Neural progenitor cell (in vitro differentiated cells): ENCODE measurements at regions not wholly inside any gene's neighbourhood (a gene's known extent, or its start where the extent isn't known, plus 50 kb on each side); places are given as distances from the start of the nearest gene placed in this dataset.

Source experiments
- DNase-seq: peaks from one replicate; pipeline ENCODE4 v3.0.0-alpha.2; 2016; ENCODE audit warnings: low spot score
- H2AFZ ChIP-seq: fragments of 200-600 bp; sonication (generic); replicated peaks from 2 replicates; pipeline ENCODE4 v1.6.1; 2016; ENCODE audit warnings: antibody characterized with exemption
- H3F3A ChIP-seq: fragments of 200-600 bp; sonication (generic); 2 replicates; pipeline ENCODE4 v1.6.1; 2016; ENCODE audit warnings: antibody characterized with exemption, low read depth
- H3K27ac ChIP-seq: fragments of 200-600 bp; sonication (generic); 2 replicates; pipeline ENCODE4 v1.5.1; 2016; ENCODE audit warnings: mild to moderate bottlenecking
- H3K27me3 ChIP-seq: fragments of 200-600 bp; sonication (generic); 2 replicates; pipeline ENCODE4 v1.6.1; 2016; ENCODE audit warnings: mild to moderate bottlenecking, moderate library complexity
- H3K36me3 ChIP-seq: fragments of 200-600 bp; sonication (generic); 2 replicates; pipeline ENCODE4 v1.5.1; 2016
- H3K4me1 ChIP-seq: fragments of 200-600 bp; sonication (generic); 2 replicates; pipeline ENCODE4 v1.6.1; 2016; ENCODE audit warnings: mixed run types
- H3K4me2 ChIP-seq: fragments of 200-600 bp; sonication (generic); 2 replicates; pipeline ENCODE4 v1.6.1; 2016
- H3K4me3 ChIP-seq: fragments of 200-600 bp; sonication (generic); 2 replicates; pipeline ENCODE4 v1.5.1; 2016
- H3K79me2 ChIP-seq: fragments of 200-600 bp; sonication (generic); 2 replicates; pipeline ENCODE4 v1.6.1; 2016; ENCODE audit warnings: low read depth
- H3K9ac ChIP-seq: fragments of 200-600 bp; sonication (generic); 2 replicates; pipeline ENCODE4 v1.6.1; 2016
- H3K9me3 ChIP-seq: fragments of 200-600 bp; sonication (generic); 2 replicates; pipeline ENCODE4 v1.5.1; 2016; ENCODE audit warnings: low read depth
- H4K20me1 ChIP-seq: fragments of 200-600 bp; sonication (generic); 2 replicates; pipeline ENCODE4 v1.6.1; 2016; ENCODE audit warnings: low read depth
- H3K27ac Mint-ChIP-seq: 3 replicates; pipeline ENCODE4 v1.8.0; 2021; ENCODE audit warnings: mixed read lengths
- H3K27me3 Mint-ChIP-seq: 2 replicates; pipeline ENCODE4 v1.8.0; 2022; ENCODE audit warnings: low read depth, mild to moderate bottlenecking, inconsistent platforms, moderate library complexity, mixed read lengths; ENCODE audit not compliant: insufficient read depth
- H3K36me3 Mint-ChIP-seq: 3 replicates; pipeline ENCODE4 v1.8.0; 2021; ENCODE audit warnings: mixed read lengths
- H3K4me1 Mint-ChIP-seq: 3 replicates; pipeline ENCODE4 v1.8.0; 2021; ENCODE audit warnings: mixed read lengths
- H3K4me3 Mint-ChIP-seq: 3 replicates; pipeline ENCODE4 v1.8.0; 2021; ENCODE audit warnings: mild to moderate bottlenecking, moderate library complexity, mixed read lengths
- H3K9me3 Mint-ChIP-seq: 3 replicates; pipeline ENCODE4 v1.8.0; 2020; ENCODE audit warnings: mixed read lengths
- EZH2 ChIP-seq: fragments of 200-600 bp; sonication (generic); IDR thresholded peaks from 2 replicates; pipeline ENCODE4 v1.6.1; 2017; ENCODE audit warnings: antibody characterized with exemption, mild to moderate bottlenecking, moderate library complexity
- EZH2phosphoT487 ChIP-seq: fragments of 200-600 bp; sonication (generic); IDR thresholded peaks from 2 replicates; pipeline ENCODE4 v1.6.1; 2017; ENCODE audit warnings: antibody characterized with exemption
- TF ChIP-seq, protein P1 (sequence below): fragments of 200-600 bp; sonication (generic); IDR thresholded peaks from 2 replicates; pipeline ENCODE4 v1.5.1; 2017; ENCODE audit warnings: antibody characterized with exemption, mild to moderate bottlenecking

DNA sequence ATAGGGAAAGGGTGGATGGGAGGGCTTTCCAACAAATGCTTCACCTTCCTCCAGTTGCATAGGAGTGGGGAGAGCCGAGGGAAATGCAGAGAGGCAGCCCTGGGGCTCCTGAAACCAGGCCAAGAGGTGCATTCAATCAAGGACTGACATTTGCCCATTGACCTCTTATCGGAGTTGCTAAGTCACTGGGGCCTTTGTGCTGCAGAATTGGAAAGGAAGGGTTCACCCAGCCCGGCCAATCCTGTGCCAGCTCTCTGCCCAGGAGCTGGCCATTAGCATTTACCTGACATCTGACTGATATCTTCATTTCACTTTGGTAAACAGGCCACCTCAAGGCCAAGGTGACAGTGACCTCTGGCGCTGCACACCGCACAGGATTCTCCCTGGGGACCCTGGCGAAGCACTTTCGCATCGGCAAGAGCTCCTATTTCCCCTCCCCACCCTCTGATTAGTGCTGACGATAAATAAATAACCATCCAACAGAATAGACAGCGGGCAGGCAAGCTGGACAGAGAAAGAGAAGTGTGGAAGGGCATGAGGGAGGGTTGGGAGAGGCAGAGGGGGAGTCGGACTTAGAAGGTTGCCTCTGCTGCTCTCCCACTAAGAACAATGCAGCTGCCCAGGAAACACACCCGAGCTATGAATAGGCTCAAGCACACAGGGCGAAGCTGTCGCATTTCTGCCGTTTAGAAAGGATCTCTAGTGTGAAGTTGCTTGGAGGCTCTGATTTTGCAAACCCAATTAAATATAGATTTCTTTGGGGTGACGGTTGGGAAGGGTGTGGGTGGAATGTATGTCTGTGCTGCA lies 57.0 kb upstream of the BOD1 start:
- DNase-seq: peak; percentile 15
- Histone ChIP-seq H3K9me3 (no peaks in the 10 kb centered on the region), H3K27ac (no peak overlapping the region), H3K4me1 (peaks cover 12% of the 10 kb centered on the region), H2AFZ (no peak overlapping the region), H3K9ac (no peak overlapping the region), H3F3A (no peaks in the 10 kb centered on the region), H3K27me3 (no peaks in the 10 kb centered on the region), H3K79me2 (no peaks in the 10 kb centered on the region), H3K4me2 (no peak overlapping the region), H4K20me1 (no peaks in the 10 kb centered on the region), H3K4me3 (no peak overlapping the region), H3K36me3 (no peaks in the 10 kb centered on the region)
- no peaks in the 10 kb centered on the region for H3K36me3 Mint-ChIP-seq
- H3K27ac Mint-ChIP-seq: peak overlapping the region; percentile 43
- H3K9me3 Mint-ChIP-seq: peaks cover 22% of the 10 kb centered on the region
- TF ChIP-seq EZH2 (no peak), EZH2phosphoT487 (no peak)
- TF ChIP-seq, protein P1, sequence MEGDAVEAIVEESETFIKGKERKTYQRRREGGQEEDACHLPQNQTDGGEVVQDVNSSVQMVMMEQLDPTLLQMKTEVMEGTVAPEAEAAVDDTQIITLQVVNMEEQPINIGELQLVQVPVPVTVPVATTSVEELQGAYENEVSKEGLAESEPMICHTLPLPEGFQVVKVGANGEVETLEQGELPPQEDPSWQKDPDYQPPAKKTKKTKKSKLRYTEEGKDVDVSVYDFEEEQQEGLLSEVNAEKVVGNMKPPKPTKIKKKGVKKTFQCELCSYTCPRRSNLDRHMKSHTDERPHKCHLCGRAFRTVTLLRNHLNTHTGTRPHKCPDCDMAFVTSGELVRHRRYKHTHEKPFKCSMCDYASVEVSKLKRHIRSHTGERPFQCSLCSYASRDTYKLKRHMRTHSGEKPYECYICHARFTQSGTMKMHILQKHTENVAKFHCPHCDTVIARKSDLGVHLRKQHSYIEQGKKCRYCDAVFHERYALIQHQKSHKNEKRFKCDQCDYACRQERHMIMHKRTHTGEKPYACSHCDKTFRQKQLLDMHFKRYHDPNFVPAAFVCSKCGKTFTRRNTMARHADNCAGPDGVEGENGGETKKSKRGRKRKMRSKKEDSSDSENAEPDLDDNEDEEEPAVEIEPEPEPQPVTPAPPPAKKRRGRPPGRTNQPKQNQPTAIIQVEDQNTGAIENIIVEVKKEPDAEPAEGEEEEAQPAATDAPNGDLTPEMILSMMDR: no peak
- no peak overlapping the region for H3K4me3 Mint-ChIP-seq
- H3K4me1 Mint-ChIP-seq: peaks cover 42% of the 10 kb centered on the region
- H3K27me3 Mint-ChIP-seq: peaks cover 11% of the 10 kb centered on the region

DNA sequence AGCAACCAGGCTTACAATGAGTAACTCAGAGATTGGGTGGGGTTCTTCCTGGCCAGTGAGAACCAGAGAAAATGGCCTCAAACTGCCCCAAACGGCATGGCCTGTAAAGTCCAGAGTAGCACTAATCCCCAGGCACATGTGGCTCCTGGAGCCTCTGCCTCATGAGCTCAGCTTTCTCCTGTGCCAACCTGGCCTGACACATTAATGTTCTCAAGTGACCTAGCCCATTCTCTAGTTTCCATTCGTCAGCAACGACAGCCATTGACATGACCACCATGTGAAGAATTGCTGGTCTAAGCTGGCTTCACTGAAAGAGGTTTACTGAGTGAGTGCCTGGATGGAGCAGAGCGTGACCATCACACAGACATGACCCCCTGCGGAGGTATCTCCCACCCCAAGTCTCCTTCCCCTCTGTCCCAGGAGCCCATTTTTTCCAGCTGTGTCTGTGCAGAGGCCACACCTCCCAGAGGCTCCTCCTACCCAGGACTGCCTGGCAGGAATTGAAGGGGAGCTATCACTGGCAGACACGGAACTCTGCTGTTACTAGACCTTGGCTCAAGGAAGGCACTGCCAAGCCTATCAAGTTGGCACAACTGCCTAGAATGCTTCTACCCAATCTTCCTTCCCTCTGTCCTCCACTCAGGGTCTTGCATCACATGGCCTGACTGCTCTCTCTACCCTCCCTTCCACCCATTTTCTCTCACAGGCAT lies 59.0 kb upstream of the BOD1 start:
- H3K4me1 Mint-ChIP-seq: peaks cover 29% of the 10 kb centered on the region
- Histone ChIP-seq H3K27ac (no peak overlapping the region), H4K20me1 (no peaks in the 10 kb centered on the region), H3K9me3 (no peaks in the 10 kb centered on the region), H3K4me3 (no peak overlapping the region), H3K4me2 (no peak overlapping the region), H3F3A (no peaks in the 10 kb centered on the region), H2AFZ (no peak overlapping the region), H3K9ac (no peak overlapping the region), H3K4me1 (peaks cover 7% of the 10 kb centered on the region), H3K36me3 (no peaks in the 10 kb centered on the region), H3K27me3 (no peaks in the 10 kb centered on the region), H3K79me2 (no peaks in the 10 kb centered on the region)
- DNase-seq: no peak
- peak overlapping the region; percentile 25 for H3K27ac Mint-ChIP-seq
- TF ChIP-seq EZH2phosphoT487 (no peak), EZH2 (no peak)
- TF ChIP-seq, protein P1: no peak
- H3K36me3 Mint-ChIP-seq: peaks cover 2% of the 10 kb centered on the region
- no peak overlapping the region for H3K4me3 Mint-ChIP-seq
- peaks cover 11% of the 10 kb centered on the region for H3K27me3 Mint-ChIP-seq
- peaks cover 22% of the 10 kb centered on the region for H3K9me3 Mint-ChIP-seq

DNA sequence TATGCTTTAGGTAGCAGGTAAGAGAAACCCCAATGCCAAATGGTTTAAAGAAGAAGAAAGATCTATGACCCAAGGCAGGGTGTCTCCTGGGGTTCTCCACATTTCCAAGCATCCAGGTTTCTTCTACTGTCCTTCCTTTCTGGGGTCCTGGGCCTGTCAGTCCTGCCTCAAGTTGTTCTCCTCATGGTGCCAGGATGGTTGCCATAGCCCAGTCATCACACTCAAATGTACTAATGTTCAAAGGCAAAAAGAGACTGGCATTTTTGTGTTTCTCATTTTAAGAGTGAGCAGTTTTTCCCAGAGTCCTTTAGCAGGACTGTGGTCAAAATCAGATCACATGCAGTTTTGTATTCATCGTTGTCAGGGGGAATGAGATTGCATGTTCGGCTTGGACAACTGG lies 59.9 kb upstream of the BOD1 start:
- no peak overlapping the region for H3K4me2 ChIP-seq
- DNase-seq: no peak
- no peaks in the 10 kb centered on the region for H3F3A ChIP-seq
- H3K36me3 Mint-ChIP-seq: peaks cover 2% of the 10 kb centered on the region
- no peak overlapping the region for H3K4me3 Mint-ChIP-seq
- H3K9me3 ChIP-seq: no peaks in the 10 kb centered on the region
- H3K27me3 Mint-ChIP-seq: peaks cover 11% of the 10 kb centered on the region
- no peak overlapping the region for H3K27ac Mint-ChIP-seq
- H3K4me1 ChIP-seq: peaks cover 6% of the 10 kb centered on the region
- H3K9me3 Mint-ChIP-seq: peaks cover 22% of the 10 kb centered on the region
- no peak overlapping the region for H3K27ac ChIP-seq
- no peak overlapping the region for H2AFZ ChIP-seq
- H3K4me1 Mint-ChIP-seq: peaks cover 21% of the 10 kb centered on the region
- no peaks in the 10 kb centered on the region for H4K20me1 ChIP-seq
- H3K79me2 ChIP-seq: no peaks in the 10 kb centered on the region
- H3K36me3 ChIP-seq: no peaks in the 10 kb centered on the region
- no peak overlapping the region for H3K4me3 ChIP-seq
- H3K27me3 ChIP-seq: no peaks in the 10 kb centered on the region
- H3K9ac ChIP-seq: no peak overlapping the region
- TF ChIP-seq, protein P1: no peak
- TF ChIP-seq EZH2: no peak
- TF ChIP-seq EZH2phosphoT487: no peak
